ENCODE measurements at regions not wholly inside any gene's neighbourhood (a gene's known extent, or its start where the extent isn't known, plus 50 kb on each side); places are given as distances from the start of the nearest gene placed in this dataset.
"Not testable (repeated sequence)": the region's sequence is repeated elsewhere in the genome, so short reads cannot be mapped to it uniquely, and the experiment has no call there.

- H3K9ac ChIP-seq (ENCODE audit: low read depth, low read length) = no peak overlapping the region
- H3K4me3 ChIP-seq (ENCODE audit: low read depth, low read length) = no peak overlapping the region
- peaks cover 4% of the 10 kb centered on the region; the same call in 1 of the 2 replicates for H3K4me1 ChIP-seq (ENCODE audit: control insufficient read depth, insufficient read depth, low read length)
- no peaks in the 10 kb centered on the region for H3K36me3 ChIP-seq (ENCODE audit: control insufficient read depth, insufficient read depth, low read length)
- H3K27ac ChIP-seq (ENCODE audit: low read depth, low read length) = no peak overlapping the region
- H3K9me3 ChIP-seq (ENCODE audit: control insufficient read depth, insufficient read depth, low read length) = peaks cover 39% of the 10 kb centered on the region
- no peaks in the 10 kb centered on the region for H3K27me3 ChIP-seq (ENCODE audit: control insufficient read depth, insufficient read depth, low read length)
Measured at GRCh38 chr3:87732294-87732693, 326.5 kb downstream of the CGGBP1 start.

GRCh38 chr3:87727783-87728182 lies 331.0 kb downstream of the CGGBP1 start:
- peak overlapping the region; percentile 43; the same call in 1 of the 2 replicates for H3K9ac ChIP-seq (ENCODE audit: low read depth, low read length)
- peaks cover 45% of the 10 kb centered on the region for H3K9me3 ChIP-seq (ENCODE audit: control insufficient read depth, insufficient read depth, low read length)
- H3K36me3 ChIP-seq (ENCODE audit: control insufficient read depth, insufficient read depth, low read length) = no peaks in the 10 kb centered on the region
- no peak overlapping the region for H3K4me3 ChIP-seq (ENCODE audit: low read depth, low read length)
- H3K4me1 ChIP-seq (ENCODE audit: control insufficient read depth, insufficient read depth, low read length) = peaks cover 4% of the 10 kb centered on the region; the same call in 1 of the 2 replicates
- peak overlapping the region; percentile 96 for H3K27ac ChIP-seq (ENCODE audit: low read depth, low read length)
- H3K27me3 ChIP-seq (ENCODE audit: control insufficient read depth, insufficient read depth, low read length) = no peaks in the 10 kb centered on the region

GRCh38 chr3:87719060-87719459 lies 339.7 kb downstream of the CGGBP1 start:
- H3K4me3 ChIP-seq (ENCODE audit: low read depth, low read length) = no peak overlapping the region
- H3K36me3 ChIP-seq (ENCODE audit: control insufficient read depth, insufficient read depth, low read length) = no peaks in the 10 kb centered on the region
- no peak overlapping the region for H3K27ac ChIP-seq (ENCODE audit: low read depth, low read length)
- H3K9me3 ChIP-seq (ENCODE audit: control insufficient read depth, insufficient read depth, low read length) = no peaks in the 10 kb centered on the region; the same call in 1 of the 2 replicates
- H3K9ac ChIP-seq (ENCODE audit: low read depth, low read length) = no peak overlapping the region
- H3K27me3 ChIP-seq (ENCODE audit: control insufficient read depth, insufficient read depth, low read length) = no peaks in the 10 kb centered on the region
- no peaks in the 10 kb centered on the region for H3K4me1 ChIP-seq (ENCODE audit: control insufficient read depth, insufficient read depth, low read length)

DNA sequence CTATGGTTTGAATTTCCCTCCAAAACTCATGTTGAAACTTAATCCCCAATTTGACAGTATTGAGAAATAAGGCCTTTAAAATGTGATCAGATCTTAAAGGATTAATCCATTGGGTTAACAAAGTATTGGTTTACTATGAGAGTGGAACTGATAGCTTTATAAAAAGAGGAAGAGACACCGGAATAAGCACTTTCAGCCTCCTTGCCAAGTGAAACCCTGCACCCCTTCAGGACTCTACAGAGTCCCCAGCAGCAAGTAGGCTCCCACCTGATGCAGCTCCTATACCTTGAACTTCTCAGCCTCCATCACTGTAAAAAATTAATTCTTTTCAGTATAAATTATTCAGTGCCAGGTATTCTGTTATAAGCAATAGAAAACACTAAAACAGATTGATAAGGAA lies 348.3 kb downstream of the CGGBP1 start:
- Histone ChIP-seq H3K27me3 (ENCODE audit: control insufficient read depth, insufficient read depth, low read length) (no peaks in the 10 kb centered on the region), H3K4me1 (ENCODE audit: control insufficient read depth, insufficient read depth, low read length) (no peaks in the 10 kb centered on the region), H3K36me3 (ENCODE audit: control insufficient read depth, insufficient read depth, low read length) (no peaks in the 10 kb centered on the region), H3K9me3 (ENCODE audit: control insufficient read depth, insufficient read depth, low read length) (no peaks in the 10 kb centered on the region), H3K27ac (ENCODE audit: low read depth, low read length) (no peak overlapping the region), H3K9ac (ENCODE audit: low read depth, low read length) (no peak overlapping the region), H3K4me3 (ENCODE audit: low read depth, low read length) (no peak overlapping the region)

GRCh38 chr3:87710028-87710427 lies 348.8 kb downstream of the CGGBP1 start:
- Histone ChIP-seq H3K27ac (ENCODE audit: low read depth, low read length) (no peak overlapping the region), H3K4me1 (ENCODE audit: control insufficient read depth, insufficient read depth, low read length) (no peaks in the 10 kb centered on the region), H3K4me3 (ENCODE audit: low read depth, low read length) (no peak overlapping the region), H3K36me3 (ENCODE audit: control insufficient read depth, insufficient read depth, low read length) (no peaks in the 10 kb centered on the region), H3K9ac (ENCODE audit: low read depth, low read length) (no peak overlapping the region), H3K27me3 (ENCODE audit: control insufficient read depth, insufficient read depth, low read length) (no peaks in the 10 kb centered on the region), H3K9me3 (ENCODE audit: control insufficient read depth, insufficient read depth, low read length) (no peaks in the 10 kb centered on the region)

DNA sequence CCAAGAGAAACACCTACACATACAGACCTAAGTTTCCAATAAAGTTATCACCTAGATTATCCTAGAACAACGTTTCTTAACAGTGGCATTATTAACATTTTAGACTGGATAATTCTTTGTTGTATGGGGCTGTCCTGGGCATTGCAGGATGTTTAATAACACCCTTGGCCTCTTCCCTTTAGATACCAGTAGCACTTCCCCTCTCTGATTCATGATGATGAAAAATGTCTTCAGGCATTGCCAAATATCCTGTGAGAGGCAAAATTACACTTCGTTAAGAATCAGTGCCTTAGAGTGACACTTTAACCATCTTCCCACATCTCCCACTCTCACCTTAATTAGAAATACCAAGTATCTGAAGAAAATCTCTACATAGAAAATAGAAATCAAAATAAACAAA lies 352.6 kb downstream of the CGGBP1 start:
- H3K36me3 ChIP-seq (ENCODE audit: control insufficient read depth, insufficient read depth, low read length) = no peaks in the 10 kb centered on the region
- 0 out of 2 replicates have a peak, but pooled peaks cover 2% of the 10 kb centered on the region for H3K9me3 ChIP-seq (ENCODE audit: control insufficient read depth, insufficient read depth, low read length)
- no peaks in the 10 kb centered on the region for H3K4me1 ChIP-seq (ENCODE audit: control insufficient read depth, insufficient read depth, low read length)
- H3K27ac ChIP-seq (ENCODE audit: low read depth, low read length) = no peak overlapping the region
- no peak overlapping the region for H3K9ac ChIP-seq (ENCODE audit: low read depth, low read length)
- no peaks in the 10 kb centered on the region for H3K27me3 ChIP-seq (ENCODE audit: control insufficient read depth, insufficient read depth, low read length)
- no peak overlapping the region for H3K4me3 ChIP-seq (ENCODE audit: low read depth, low read length)

GRCh38 chr3:87702600-87702999 lies 356.2 kb downstream of the CGGBP1 start:
- Histone ChIP-seq H3K36me3 (ENCODE audit: control insufficient read depth, insufficient read depth, low read length) (no peaks in the 10 kb centered on the region), H3K27me3 (ENCODE audit: control insufficient read depth, insufficient read depth, low read length) (no peaks in the 10 kb centered on the region), H3K9ac (ENCODE audit: low read depth, low read length) (no peak overlapping the region), H3K9me3 (ENCODE audit: control insufficient read depth, insufficient read depth, low read length) (0 out of 2 replicates have a peak, but pooled peaks cover 2% of the 10 kb centered on the region), H3K4me1 (ENCODE audit: control insufficient read depth, insufficient read depth, low read length) (no peaks in the 10 kb centered on the region), H3K27ac (ENCODE audit: low read depth, low read length) (no peak overlapping the region), H3K4me3 (ENCODE audit: low read depth, low read length) (no peak overlapping the region)

GRCh38 chr3:87696124-87697013 lies 362.4 kb downstream of the CGGBP1 start:
- no peak overlapping the region for H3K9ac ChIP-seq (ENCODE audit: low read depth, low read length)
- no peaks in the 10 kb centered on the region for H3K4me1 ChIP-seq (ENCODE audit: control insufficient read depth, insufficient read depth, low read length)
- no peaks in the 10 kb centered on the region for H3K9me3 ChIP-seq (ENCODE audit: control insufficient read depth, insufficient read depth, low read length)
- H3K4me3 ChIP-seq (ENCODE audit: low read depth, low read length) = no peak overlapping the region
- no peaks in the 10 kb centered on the region for H3K36me3 ChIP-seq (ENCODE audit: control insufficient read depth, insufficient read depth, low read length)
- H3K27ac ChIP-seq (ENCODE audit: low read depth, low read length) = no peak overlapping the region
- H3K27me3 ChIP-seq (ENCODE audit: control insufficient read depth, insufficient read depth, low read length) = no peaks in the 10 kb centered on the region

- no peak overlapping the region for H3K27ac ChIP-seq (ENCODE audit: low read depth, low read length)
- H3K4me3 ChIP-seq (ENCODE audit: low read depth, low read length) = no peak overlapping the region
- no peaks in the 10 kb centered on the region for H3K9me3 ChIP-seq (ENCODE audit: control insufficient read depth, insufficient read depth, low read length)
- H3K36me3 ChIP-seq (ENCODE audit: control insufficient read depth, insufficient read depth, low read length) = no peaks in the 10 kb centered on the region
- H3K27me3 ChIP-seq (ENCODE audit: control insufficient read depth, insufficient read depth, low read length) = no peaks in the 10 kb centered on the region
- no peaks in the 10 kb centered on the region for H3K4me1 ChIP-seq (ENCODE audit: control insufficient read depth, insufficient read depth, low read length)
- no peak overlapping the region for H3K9ac ChIP-seq (ENCODE audit: low read depth, low read length)
Measured at GRCh38 chr3:87694678-87695077, 364.1 kb downstream of the CGGBP1 start.

- Histone ChIP-seq H3K36me3 (ENCODE audit: control insufficient read depth, insufficient read depth, low read length) (no peaks in the 10 kb centered on the region), H3K9me3 (ENCODE audit: control insufficient read depth, insufficient read depth, low read length) (no peaks in the 10 kb centered on the region), H3K4me1 (ENCODE audit: control insufficient read depth, insufficient read depth, low read length) (no peaks in the 10 kb centered on the region), H3K27ac (ENCODE audit: low read depth, low read length) (no peak overlapping the region), H3K4me3 (ENCODE audit: low read depth, low read length) (no peak overlapping the region), H3K9ac (ENCODE audit: low read depth, low read length) (no peak overlapping the region), H3K27me3 (ENCODE audit: control insufficient read depth, insufficient read depth, low read length) (no peaks in the 10 kb centered on the region)
Measured at GRCh38 chr3:87691109-87691508, 367.7 kb downstream of the CGGBP1 start.

- H3K9ac ChIP-seq (ENCODE audit: low read depth, low read length); H3K27ac ChIP-seq (ENCODE audit: low read depth, low read length); H3K4me3 ChIP-seq (ENCODE audit: low read depth, low read length); H3K4me1 ChIP-seq (ENCODE audit: control insufficient read depth, insufficient read depth, low read length); H3K36me3 ChIP-seq (ENCODE audit: control insufficient read depth, insufficient read depth, low read length); H3K27me3 ChIP-seq (ENCODE audit: control insufficient read depth, insufficient read depth, low read length); H3K9me3 ChIP-seq (ENCODE audit: control insufficient read depth, insufficient read depth, low read length): not testable (repeated sequence)
Measured at GRCh38 chr3:87678984-87679660, 379.7 kb downstream of the CGGBP1 start.
